Renal cortical epithelial cell (primary cell): ENCODE measurements at regions not wholly inside any gene's neighbourhood (a gene's known extent, or its start where the extent isn't known, plus 50 kb on each side); places are given as distances from the start of the nearest gene placed in this dataset.

ENCODE experiments used
- DNase-seq: peaks from one replicate; pipeline ENCODE4 v3.0.0-alpha.2; 2011; ENCODE audit warnings: low read depth

GRCh38 chr13:99055281-99055680 is 77.4 kb upstream of the DOCK9 start:
- DNase-seq: no peak

DNA sequence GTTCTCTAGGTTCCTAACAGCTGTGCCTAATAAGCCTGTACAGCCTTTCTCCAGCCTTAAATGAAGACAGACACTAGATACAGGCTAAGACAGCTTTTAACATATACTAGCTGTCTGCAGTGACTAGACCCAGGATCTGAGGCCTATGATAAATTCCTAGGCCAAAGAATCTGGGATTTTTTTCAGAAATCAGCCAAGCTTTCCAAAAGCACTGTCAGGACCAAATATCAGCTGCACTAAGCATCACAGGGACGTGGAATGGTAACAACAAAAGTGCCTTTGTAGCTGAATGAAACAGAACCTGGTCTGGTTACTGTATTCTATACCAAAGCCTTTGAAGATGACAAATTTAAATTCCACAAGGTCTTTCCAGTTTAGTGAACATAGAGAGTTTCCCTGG is 77.9 kb upstream of the DOCK9 start:
- DNase-seq: no peak

GRCh38 chr13:99056381-99057014 is 78.6 kb upstream of the DOCK9 start:
- no peak for DNase-seq

DNA sequence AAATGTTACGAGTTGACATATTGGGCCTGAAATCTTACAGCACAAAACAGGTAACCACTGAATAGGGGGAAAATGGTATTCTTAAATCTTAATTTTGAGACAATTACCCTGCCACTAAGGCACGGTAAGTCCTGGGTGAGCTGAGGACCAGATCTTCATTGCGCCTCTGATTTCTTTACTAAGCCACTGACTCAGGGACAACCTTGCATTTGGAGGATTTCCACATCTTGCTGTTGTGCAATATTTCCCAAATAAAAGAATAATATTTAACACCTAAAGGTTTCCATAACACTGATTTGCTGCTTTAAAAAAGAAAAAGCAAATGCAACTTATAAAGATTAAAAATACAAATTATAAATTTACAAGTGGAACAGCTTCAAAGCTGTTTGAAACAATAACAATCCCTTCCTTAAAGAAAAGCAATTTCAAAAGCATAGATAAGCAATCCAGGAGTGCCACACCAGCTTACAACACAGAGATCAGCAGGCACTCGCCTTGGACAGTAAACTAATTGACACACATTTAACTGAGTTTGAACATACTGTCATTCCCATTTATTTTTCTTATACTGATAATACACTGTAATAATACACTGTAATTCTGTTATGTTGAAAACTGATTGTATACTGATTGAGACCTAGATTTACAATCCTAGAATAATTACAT is 79.6 kb upstream of the DOCK9 start:
- peak; percentile 62 for DNase-seq

DNA sequence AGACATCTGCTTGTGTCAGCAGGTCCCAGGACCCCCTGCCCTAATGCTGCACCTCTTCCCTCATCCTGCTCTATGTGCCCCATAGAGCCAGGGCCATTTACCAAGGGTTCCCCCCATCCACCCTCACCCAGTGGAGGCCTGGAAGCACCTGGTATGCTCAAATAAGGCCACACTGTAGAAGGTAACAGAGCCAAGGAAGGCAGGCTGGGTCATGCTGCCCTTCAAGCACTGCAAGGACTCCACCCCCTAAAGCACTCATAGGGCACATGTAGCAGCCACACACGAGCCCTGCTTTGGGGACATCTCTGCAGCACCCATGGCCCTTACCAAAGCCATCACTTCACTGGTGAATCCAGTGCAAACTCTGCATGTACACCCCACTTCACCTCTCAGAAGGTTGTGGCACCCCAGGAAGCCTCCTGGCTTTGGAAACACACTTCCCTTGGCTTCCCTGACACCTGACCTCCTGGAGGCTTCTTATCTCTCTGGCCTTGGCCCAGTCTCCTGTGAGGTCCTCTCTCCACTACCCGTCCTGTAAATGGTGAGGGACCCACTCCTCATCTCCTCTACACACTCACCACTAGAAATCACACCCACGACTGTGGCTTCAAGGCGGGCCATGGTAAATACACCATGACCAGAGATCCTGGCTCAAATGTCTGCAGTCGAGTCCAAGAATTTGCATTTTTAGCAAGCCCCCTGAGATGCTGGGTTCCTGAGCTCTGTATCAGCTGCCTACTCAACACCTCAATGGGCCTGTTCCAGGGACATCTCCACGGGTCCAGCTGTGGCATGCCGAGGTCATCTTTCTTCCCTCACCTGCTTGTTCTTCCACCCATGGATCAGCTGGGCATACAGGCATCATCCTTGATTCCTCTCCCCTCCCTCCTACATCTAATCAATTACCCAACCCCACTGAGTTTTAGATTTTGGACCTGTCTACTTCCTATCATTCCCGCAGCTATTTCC is 80.9 kb upstream of the DOCK9 start:
- DNase-seq: no peak

DNA sequence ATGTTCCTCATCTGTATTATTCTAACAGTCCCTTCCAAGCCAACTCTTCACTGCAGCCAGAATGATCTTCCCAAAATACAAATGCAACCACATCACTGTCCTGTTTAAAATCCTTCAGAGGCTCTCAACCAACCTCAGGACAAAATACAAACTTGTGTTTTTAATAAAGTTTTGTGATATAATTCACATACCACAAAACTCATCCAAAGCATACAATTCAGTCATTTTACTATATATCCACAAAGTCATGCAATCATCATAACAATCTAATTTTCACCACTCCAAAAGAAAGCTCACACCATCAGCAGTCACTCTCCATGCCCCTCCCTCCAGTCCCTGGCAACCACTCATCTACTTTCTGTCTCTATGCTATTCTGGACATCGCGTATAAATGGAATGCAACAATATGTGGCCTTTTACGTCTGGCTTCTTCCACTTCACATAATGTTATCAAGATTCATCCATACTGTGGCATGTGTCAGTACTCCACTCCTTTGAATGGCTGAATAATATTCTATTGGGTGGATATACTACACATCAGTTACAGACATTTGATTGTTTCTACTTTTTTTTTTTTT is 81.7 kb upstream of the DOCK9 start:
- DNase-seq: no peak

GRCh38 chr13:99061411-99061810 is 83.5 kb upstream of the DOCK9 start:
- DNase-seq: no peak

DNA sequence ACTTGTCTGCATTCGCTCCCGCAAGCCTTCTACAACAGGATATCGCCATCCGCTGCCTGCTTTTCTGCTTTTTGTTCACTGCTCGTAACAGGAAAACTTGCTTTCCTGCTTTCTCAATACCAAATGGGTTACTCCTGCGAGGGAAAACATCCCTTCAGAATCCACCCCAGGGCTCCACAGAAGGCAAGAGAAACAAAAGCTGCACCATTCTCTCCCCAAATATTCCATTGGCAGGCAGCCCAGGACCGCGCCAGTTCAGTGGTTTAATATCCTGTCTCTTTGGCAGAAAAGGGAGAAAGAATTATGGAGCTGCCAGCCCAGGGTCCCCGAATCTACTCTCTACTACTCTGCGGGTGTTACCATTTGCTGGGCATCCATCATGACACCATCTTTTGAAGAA is 84.7 kb upstream of the DOCK9 start:
- peak; percentile 69 for DNase-seq

DNA sequence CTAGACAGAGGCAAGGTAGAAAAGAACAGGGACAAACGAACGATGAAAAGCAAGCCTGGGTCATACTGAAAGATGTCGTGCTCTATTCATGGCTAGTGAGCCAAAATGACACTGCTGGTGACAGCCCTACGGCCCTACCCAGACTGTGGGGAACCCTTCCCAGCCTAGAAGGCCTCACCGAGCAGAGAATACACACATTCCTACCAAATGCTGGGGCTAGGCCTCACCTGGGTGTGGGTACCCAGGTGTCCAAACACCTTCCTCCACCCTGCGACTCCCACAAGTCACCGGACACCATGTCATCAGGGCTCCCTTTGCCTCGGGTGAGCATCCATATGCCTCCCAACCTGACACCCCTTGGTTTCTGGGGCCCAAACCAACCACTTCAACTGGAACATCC is 85.3 kb upstream of the DOCK9 start:
- no peak for DNase-seq

DNA sequence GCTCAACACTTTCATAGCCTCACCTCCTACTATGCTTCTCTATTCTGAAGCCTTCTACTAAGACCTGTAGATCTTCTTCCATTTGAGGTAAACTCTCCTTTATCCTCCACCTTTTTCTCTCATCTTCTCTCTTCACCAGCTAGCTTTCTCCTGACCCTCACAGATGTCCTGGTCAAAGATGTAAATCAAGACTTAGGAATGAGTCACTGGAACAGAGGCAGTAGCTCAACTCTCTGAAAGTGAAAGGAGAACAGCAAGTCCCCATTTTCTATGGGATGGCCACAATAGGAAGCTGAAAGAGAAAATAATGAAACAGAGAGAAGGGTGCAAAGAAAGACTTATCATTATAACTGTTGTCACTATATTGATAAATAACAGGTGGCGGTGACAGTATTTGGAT is 86.1 kb upstream of the DOCK9 start:
- DNase-seq: peak; percentile 37

GRCh38 chr13:99064624-99065234 is 86.9 kb upstream of the DOCK9 start:
- DNase-seq: peak; percentile 36

- DNase-seq: no peak
Measured at GRCh38 chr13:99065235-99066015, 87.6 kb upstream of the DOCK9 start.

GRCh38 chr13:99066219-99066618 is 88.4 kb upstream of the DOCK9 start:
- no peak for DNase-seq

GRCh38 chr13:99067159-99067985 is 89.5 kb upstream of the DOCK9 start:
- peak; percentile 93 for DNase-seq

- DNase-seq: no peak
Measured at GRCh38 chr13:99071211-99071610, 93.3 kb upstream of the DOCK9 start.

GRCh38 chr13:99071666-99072065 is 93.8 kb upstream of the DOCK9 start:
- no peak for DNase-seq

GRCh38 chr13:99072356-99072755 is 94.5 kb upstream of the DOCK9 start:
- DNase-seq: no peak

GRCh38 chr13:99072941-99073340 is 95.1 kb upstream of the DOCK9 start:
- DNase-seq: no peak

DNA sequence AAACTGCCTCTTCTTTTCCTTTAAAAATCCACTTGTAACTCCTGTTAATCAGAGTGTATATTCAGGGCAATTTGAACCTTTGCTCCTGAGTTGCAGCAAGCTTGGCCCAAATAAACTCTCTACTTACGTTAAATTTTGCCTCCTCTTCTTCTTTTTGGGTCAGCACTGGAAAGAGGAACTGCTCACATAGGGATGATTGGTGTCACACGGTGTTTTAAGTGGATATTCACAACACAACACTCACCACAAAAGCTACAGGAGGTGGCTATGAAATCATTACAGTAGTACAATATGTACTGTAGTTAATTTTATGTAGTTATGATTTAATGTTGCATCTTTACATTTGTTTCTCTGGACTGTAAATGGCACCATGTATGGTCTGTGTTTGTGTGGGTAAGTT is 96.8 kb upstream of the DOCK9 start:
- no peak for DNase-seq
